ENCODE measurements at regions not wholly inside any gene's neighbourhood (a gene's known extent, or its start where the extent isn't known, plus 50 kb on each side); places are given as distances from the start of the nearest gene placed in this dataset.

DNA sequence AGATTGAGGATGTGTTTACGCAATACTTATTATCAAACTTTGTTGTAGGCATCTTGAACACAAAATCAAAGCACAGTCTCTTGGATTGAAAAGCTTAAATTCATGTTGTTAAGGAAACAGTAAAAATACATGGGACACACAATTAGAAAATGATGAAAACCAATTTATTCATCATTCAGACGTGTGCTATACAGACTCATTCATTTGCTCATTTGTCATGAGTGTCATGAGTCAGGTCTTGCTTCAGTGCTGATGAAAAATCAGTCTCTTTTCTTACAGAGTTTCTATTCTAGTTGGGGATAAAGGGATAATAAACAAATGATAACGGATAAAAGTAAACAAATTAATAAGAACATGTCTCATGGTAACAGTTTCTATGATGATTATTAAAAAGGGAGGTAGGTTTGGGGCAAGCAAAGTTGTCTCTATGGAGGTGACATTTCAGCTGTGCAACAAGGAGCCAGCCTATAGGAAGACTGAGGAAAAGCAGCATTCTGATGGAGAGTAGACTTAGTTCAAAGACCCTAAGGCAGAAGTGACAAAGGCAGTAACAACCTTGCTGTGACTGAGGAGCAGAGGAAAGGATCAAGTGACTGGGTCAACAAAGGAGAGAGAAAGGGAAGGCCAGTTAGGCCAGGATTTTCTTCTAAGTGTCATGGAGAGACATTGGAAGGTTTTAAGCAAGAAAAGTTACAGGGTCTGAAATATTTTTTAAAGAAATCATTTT lies 224.0 kb upstream of the HHIP start (continued):
- TF ChIP-seq, protein P1, sequence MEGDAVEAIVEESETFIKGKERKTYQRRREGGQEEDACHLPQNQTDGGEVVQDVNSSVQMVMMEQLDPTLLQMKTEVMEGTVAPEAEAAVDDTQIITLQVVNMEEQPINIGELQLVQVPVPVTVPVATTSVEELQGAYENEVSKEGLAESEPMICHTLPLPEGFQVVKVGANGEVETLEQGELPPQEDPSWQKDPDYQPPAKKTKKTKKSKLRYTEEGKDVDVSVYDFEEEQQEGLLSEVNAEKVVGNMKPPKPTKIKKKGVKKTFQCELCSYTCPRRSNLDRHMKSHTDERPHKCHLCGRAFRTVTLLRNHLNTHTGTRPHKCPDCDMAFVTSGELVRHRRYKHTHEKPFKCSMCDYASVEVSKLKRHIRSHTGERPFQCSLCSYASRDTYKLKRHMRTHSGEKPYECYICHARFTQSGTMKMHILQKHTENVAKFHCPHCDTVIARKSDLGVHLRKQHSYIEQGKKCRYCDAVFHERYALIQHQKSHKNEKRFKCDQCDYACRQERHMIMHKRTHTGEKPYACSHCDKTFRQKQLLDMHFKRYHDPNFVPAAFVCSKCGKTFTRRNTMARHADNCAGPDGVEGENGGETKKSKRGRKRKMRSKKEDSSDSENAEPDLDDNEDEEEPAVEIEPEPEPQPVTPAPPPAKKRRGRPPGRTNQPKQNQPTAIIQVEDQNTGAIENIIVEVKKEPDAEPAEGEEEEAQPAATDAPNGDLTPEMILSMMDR (conservative IDR thresholded peaks at IDR 0.05; ENCODE audit: low read depth in 2 of 2) = no peak
- TF ChIP-seq, protein P2, sequence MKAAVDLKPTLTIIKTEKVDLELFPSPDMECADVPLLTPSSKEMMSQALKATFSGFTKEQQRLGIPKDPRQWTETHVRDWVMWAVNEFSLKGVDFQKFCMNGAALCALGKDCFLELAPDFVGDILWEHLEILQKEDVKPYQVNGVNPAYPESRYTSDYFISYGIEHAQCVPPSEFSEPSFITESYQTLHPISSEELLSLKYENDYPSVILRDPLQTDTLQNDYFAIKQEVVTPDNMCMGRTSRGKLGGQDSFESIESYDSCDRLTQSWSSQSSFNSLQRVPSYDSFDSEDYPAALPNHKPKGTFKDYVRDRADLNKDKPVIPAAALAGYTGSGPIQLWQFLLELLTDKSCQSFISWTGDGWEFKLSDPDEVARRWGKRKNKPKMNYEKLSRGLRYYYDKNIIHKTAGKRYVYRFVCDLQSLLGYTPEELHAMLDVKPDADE (IDR thresholded peaks at IDR 0.05) = no peak
- TF ChIP-seq JUNB (IDR thresholded peaks at IDR 0.05; ENCODE audit: unreplicated experiment) = no peak
- TF ChIP-seq, protein P3, sequence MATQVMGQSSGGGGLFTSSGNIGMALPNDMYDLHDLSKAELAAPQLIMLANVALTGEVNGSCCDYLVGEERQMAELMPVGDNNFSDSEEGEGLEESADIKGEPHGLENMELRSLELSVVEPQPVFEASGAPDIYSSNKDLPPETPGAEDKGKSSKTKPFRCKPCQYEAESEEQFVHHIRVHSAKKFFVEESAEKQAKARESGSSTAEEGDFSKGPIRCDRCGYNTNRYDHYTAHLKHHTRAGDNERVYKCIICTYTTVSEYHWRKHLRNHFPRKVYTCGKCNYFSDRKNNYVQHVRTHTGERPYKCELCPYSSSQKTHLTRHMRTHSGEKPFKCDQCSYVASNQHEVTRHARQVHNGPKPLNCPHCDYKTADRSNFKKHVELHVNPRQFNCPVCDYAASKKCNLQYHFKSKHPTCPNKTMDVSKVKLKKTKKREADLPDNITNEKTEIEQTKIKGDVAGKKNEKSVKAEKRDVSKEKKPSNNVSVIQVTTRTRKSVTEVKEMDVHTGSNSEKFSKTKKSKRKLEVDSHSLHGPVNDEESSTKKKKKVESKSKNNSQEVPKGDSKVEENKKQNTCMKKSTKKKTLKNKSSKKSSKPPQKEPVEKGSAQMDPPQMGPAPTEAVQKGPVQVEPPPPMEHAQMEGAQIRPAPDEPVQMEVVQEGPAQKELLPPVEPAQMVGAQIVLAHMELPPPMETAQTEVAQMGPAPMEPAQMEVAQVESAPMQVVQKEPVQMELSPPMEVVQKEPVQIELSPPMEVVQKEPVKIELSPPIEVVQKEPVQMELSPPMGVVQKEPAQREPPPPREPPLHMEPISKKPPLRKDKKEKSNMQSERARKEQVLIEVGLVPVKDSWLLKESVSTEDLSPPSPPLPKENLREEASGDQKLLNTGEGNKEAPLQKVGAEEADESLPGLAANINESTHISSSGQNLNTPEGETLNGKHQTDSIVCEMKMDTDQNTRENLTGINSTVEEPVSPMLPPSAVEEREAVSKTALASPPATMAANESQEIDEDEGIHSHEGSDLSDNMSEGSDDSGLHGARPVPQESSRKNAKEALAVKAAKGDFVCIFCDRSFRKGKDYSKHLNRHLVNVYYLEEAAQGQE (IDR thresholded peaks at IDR 0.05; ENCODE audit: unreplicated experiment) = no peak

DNA sequence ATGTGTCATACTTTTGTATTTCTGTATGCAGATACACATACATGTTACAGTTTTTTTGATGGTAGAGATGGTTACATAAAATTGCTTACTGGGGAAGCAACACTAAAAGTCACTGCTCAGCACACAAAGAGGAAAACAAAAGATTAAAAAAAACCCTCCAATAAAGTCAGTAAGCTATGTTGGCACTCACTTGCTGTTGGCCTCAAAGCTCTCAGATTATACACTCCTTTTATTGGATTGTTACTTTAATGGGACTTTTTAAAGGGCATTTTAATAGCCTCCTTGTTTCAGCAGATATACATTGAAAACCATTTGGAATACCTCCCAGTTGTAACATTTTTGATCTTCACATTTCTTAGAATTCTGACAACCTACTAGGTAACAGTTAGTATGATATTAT lies 222.0 kb upstream of the HHIP start:
- peaks cover 11% of the 10 kb centered on the region for H3K4me1 Mint-ChIP-seq
- TF ChIP-seq, protein P2 (IDR thresholded peaks at IDR 0.05) = no peak
- TF ChIP-seq JUNB (IDR thresholded peaks at IDR 0.05; ENCODE audit: unreplicated experiment) (no peak), EZH2 (IDR thresholded peaks at IDR 0.05; ENCODE audit: low read depth, unreplicated experiment) (no peak)
- TF ChIP-seq, protein P1 (conservative IDR thresholded peaks at IDR 0.05; ENCODE audit: low read depth in 2 of 2) = no peak
- TF ChIP-seq, protein P4, sequence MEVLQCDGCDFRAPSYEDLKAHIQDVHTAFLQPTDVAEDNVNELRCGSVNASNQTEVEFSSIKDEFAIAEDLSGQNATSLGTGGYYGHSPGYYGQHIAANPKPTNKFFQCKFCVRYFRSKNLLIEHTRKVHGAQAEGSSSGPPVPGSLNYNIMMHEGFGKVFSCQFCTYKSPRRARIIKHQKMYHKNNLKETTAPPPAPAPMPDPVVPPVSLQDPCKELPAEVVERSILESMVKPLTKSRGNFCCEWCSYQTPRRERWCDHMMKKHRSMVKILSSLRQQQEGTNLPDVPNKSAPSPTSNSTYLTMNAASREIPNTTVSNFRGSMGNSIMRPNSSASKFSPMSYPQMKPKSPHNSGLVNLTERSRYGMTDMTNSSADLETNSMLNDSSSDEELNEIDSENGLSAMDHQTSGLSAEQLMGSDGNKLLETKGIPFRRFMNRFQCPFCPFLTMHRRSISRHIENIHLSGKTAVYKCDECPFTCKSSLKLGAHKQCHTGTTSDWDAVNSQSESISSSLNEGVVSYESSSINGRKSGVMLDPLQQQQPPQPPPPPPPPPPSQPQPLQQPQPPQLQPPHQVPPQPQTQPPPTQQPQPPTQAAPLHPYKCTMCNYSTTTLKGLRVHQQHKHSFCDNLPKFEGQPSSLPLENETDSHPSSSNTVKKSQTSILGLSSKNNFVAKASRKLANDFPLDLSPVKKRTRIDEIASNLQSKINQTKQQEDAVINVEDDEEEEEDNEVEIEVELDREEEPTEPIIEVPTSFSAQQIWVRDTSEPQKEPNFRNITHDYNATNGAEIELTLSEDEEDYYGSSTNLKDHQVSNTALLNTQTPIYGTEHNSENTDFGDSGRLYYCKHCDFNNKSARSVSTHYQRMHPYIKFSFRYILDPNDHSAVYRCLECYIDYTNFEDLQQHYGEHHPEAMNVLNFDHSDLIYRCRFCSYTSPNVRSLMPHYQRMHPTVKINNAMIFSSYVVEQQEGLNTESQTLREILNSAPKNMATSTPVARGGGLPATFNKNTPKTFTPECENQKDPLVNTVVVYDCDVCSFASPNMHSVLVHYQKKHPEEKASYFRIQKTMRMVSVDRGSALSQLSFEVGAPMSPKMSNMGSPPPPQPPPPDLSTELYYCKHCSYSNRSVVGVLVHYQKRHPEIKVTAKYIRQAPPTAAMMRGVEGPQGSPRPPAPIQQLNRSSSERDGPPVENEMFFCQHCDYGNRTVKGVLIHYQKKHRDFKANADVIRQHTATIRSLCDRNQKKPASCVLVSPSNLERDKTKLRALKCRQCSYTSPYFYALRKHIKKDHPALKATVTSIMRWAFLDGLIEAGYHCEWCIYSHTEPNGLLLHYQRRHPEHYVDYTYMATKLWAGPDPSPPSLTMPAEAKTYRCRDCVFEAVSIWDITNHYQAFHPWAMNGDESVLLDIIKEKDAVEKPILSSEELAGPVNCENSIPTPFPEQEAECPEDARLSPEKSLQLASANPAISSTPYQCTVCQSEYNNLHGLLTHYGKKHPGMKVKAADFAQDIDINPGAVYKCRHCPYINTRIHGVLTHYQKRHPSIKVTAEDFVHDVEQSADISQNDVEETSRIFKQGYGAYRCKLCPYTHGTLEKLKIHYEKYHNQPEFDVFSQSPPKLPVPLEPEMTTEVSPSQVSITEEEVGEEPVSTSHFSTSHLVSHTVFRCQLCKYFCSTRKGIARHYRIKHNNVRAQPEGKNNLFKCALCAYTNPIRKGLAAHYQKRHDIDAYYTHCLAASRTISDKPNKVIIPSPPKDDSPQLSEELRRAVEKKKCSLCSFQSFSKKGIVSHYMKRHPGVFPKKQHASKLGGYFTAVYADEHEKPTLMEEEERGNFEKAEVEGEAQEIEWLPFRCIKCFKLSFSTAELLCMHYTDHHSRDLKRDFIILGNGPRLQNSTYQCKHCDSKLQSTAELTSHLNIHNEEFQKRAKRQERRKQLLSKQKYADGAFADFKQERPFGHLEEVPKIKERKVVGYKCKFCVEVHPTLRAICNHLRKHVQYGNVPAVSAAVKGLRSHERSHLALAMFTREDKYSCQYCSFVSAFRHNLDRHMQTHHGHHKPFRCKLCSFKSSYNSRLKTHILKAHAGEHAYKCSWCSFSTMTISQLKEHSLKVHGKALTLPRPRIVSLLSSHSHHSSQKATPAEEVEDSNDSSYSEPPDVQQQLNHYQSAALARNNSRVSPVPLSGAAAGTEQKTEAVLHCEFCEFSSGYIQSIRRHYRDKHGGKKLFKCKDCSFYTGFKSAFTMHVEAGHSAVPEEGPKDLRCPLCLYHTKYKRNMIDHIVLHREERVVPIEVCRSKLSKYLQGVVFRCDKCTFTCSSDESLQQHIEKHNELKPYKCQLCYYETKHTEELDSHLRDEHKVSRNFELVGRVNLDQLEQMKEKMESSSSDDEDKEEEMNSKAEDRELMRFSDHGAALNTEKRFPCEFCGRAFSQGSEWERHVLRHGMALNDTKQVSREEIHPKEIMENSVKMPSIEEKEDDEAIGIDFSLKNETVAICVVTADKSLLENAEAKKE (CRISPR knock-in tag; IDR thresholded peaks at IDR 0.05) = no peak

More for the DNA sequence above, 222.0 kb upstream of the HHIP start:
- Histone ChIP-seq H3K4me2 (no peak overlapping the region), H3K27me3 (ENCODE audit: insufficient read depth) (no peaks in the 10 kb centered on the region), H3K79me2 (replicated peaks; ENCODE audit: insufficient read depth) (no peaks in the 10 kb centered on the region), H3F3A (replicated peaks; ENCODE audit: low read depth) (no peaks in the 10 kb centered on the region), H3K4me3 (no peak overlapping the region), H3K27ac (ENCODE audit: low read depth) (no peak overlapping the region), H3K9me2 (ENCODE audit: insufficient read depth) (no peaks in the 10 kb centered on the region), H4K20me1 (replicated peaks; ENCODE audit: insufficient read depth) (no peaks in the 10 kb centered on the region), H2AFZ (no peak overlapping the region), H3K4me1 (ENCODE audit: insufficient read depth) (no peaks in the 10 kb centered on the region), H3K36me3 (ENCODE audit: insufficient read depth) (no peaks in the 10 kb centered on the region)
- ATAC-seq = no peak
- DNase-seq (ENCODE audit: low spot score) = no peak
- no peak overlapping the region for H3K27ac Mint-ChIP-seq
- H3K27me3 Mint-ChIP-seq (ENCODE audit: insufficient read depth, low read depth, poor library complexity) = peaks cover 3% of the 10 kb centered on the region
- H3K9me3 Mint-ChIP-seq = no peaks in the 10 kb centered on the region
- no peaks in the 10 kb centered on the region for H3K36me3 Mint-ChIP-seq (ENCODE audit: low read depth)
- no peak overlapping the region for H3K4me3 Mint-ChIP-seq
